H4 (cell line): ENCODE measurements at regions not wholly inside any gene's neighbourhood (a gene's known extent, or its start where the extent isn't known, plus 50 kb on each side); places are given as distances from the start of the nearest gene placed in this dataset.

Experiments
- DNase-seq: peaks from one replicate; pipeline ENCODE4 v3.0.0-alpha.2; 2015; ENCODE audit warnings: low spot score

- DNase-seq: no peak
Measured at GRCh38 chr4:153075836-153076518, 128.3 kb upstream of the TRIM2 start.

GRCh38 chr4:153076861-153077260 is 127.4 kb upstream of the TRIM2 start:
- no peak for DNase-seq

GRCh38 chr4:153079857-153080391 is 124.3 kb upstream of the TRIM2 start:
- no peak for DNase-seq

GRCh38 chr4:153081006-153081580 is 123.2 kb upstream of the TRIM2 start:
- no peak for DNase-seq

GRCh38 chr4:153081693-153082092 is 122.5 kb upstream of the TRIM2 start:
- no peak for DNase-seq

GRCh38 chr4:153082322-153083301 is 121.6 kb upstream of the TRIM2 start:
- DNase-seq: no peak

- DNase-seq: peak; percentile 77
Measured at GRCh38 chr4:153083447-153083947, 120.7 kb upstream of the TRIM2 start.

- no peak for DNase-seq
Measured at GRCh38 chr4:153084224-153084979, 119.8 kb upstream of the TRIM2 start.

GRCh38 chr4:153084980-153085630 is 119.1 kb upstream of the TRIM2 start:
- DNase-seq: peak; percentile 56

- no peak for DNase-seq
Measured at GRCh38 chr4:153087671-153088194, 116.5 kb upstream of the TRIM2 start.

- no peak for DNase-seq
Measured at GRCh38 chr4:153089742-153090141, 114.5 kb upstream of the TRIM2 start.

GRCh38 chr4:153090181-153090580 is 114.1 kb upstream of the TRIM2 start:
- no peak for DNase-seq

- DNase-seq: no peak
Measured at GRCh38 chr4:153090670-153091385, 113.4 kb upstream of the TRIM2 start.

GRCh38 chr4:153093396-153093795 is 110.8 kb upstream of the TRIM2 start:
- DNase-seq: no peak

GRCh38 chr4:153093802-153094201 is 110.4 kb upstream of the TRIM2 start:
- no peak for DNase-seq

GRCh38 chr4:153094435-153094834 is 109.8 kb upstream of the TRIM2 start:
- no peak for DNase-seq

GRCh38 chr4:153095448-153096204 is 108.6 kb upstream of the TRIM2 start:
- DNase-seq: no peak

GRCh38 chr4:153096344-153096743 is 107.9 kb upstream of the TRIM2 start:
- DNase-seq: no peak

- no peak for DNase-seq
Measured at GRCh38 chr4:153098427-153098826, 105.8 kb upstream of the TRIM2 start.
